DND-41 (cell line): ENCODE measurements at regions not wholly inside any gene's neighbourhood (a gene's known extent, or its start where the extent isn't known, plus 50 kb on each side); places are given as distances from the start of the nearest gene placed in this dataset.

Experiments
- CTCF ChIP-seq: IDR thresholded peaks from 2 replicates; pipeline ENCODE4 v1.5.1; 2012; ENCODE audit warnings: borderline replicate concordance, low read length, moderate library complexity, mild to moderate bottlenecking; ENCODE audit not compliant: poor library complexity, severe bottlenecking; ENCODE audit errors: extremely low read depth
- EZH2 ChIP-seq: IDR thresholded peaks from 3 replicates; pipeline ENCODE4 v1.6.1; 2012; ENCODE audit warnings: borderline replicate concordance, low read depth, mild to moderate bottlenecking, moderate library complexity, low read length, inconsistent platforms; ENCODE audit not compliant: severe bottlenecking

GRCh38 chr3:194237110-194237509, 101.2 kb downstream of the HES1 start:
- TF ChIP-seq CTCF (no peak), EZH2 (no peak)
